GM23338 (cell line): ENCODE measurements at regions not wholly inside any gene's neighbourhood (a gene's known extent, or its start where the extent isn't known, plus 50 kb on each side); places are given as distances from the start of the nearest gene placed in this dataset.

ENCODE experiments used
- CREB1 ChIP-seq: fragments of 250-450 bp; sonication (Bioruptor Pico); IDR thresholded peaks from 2 replicates; pipeline ENCODE4 v1.5.0; 2020; ENCODE audit warnings: low read depth, mild to moderate bottlenecking, moderate library complexity
- EZH2 ChIP-seq: fragments of 200-600 bp; sonication (generic); IDR thresholded peaks from one replicate; pipeline ENCODE4 v1.8.0; 2017; ENCODE audit warnings: antibody characterized with exemption, mild to moderate bottlenecking, low read depth; ENCODE audit not compliant: unreplicated experiment
- EZH2phosphoT487 ChIP-seq: fragments of 200-600 bp; sonication (generic); IDR thresholded peaks from one replicate; pipeline ENCODE4 v1.8.1; 2018; ENCODE audit warnings: antibody characterized with exemption; ENCODE audit not compliant: unreplicated experiment
- JUNB ChIP-seq: IDR thresholded peaks from one replicate; pipeline ENCODE4 v1.6.1; 2016; ENCODE audit warnings: antibody characterized with exemption; ENCODE audit not compliant: unreplicated experiment
- NANOG ChIP-seq: IDR thresholded peaks from 2 replicates; pipeline ENCODE4 v1.6.1; 2016; ENCODE audit warnings: antibody characterized with exemption, borderline replicate concordance
- POLR2AphosphoS5 ChIP-seq: IDR thresholded peaks from 2 replicates; pipeline ENCODE4 v1.6.1; 2016; ENCODE audit warnings: antibody characterized with exemption, low read depth
- ZNF331 ChIP-seq: fragments of 250-450 bp; sonication (Bioruptor Pico); IDR thresholded peaks from 2 replicates; pipeline ENCODE4 v1.5.0; 2020; ENCODE audit warnings: low read depth, mild to moderate bottlenecking, moderate library complexity
- TF ChIP-seq, protein P1 (sequence below), 2 experiments: fragments of 200-600 bp in 1 of 2; sonication (generic) in 1 of 2; conservative IDR thresholded peaks; 2 replicates each; pipeline versions ENCODE4 v1.5.1 to v1.6.1; 2016 to 2017; ENCODE audit warnings: antibody characterized with exemption in 2 of 2, low read depth in 2 of 2, mild to moderate bottlenecking in 2 of 2, moderate library complexity in 1 of 2
- TF ChIP-seq, protein P2 (sequence below): IDR thresholded peaks from one replicate; pipeline ENCODE4 v1.6.1; 2018; ENCODE audit warnings: antibody characterized with exemption; ENCODE audit not compliant: unreplicated experiment
- TF ChIP-seq, protein P3 (sequence below): IDR thresholded peaks from 2 replicates; pipeline ENCODE4 v1.6.1; 2016; ENCODE audit warnings: antibody characterized with exemption

DNA sequence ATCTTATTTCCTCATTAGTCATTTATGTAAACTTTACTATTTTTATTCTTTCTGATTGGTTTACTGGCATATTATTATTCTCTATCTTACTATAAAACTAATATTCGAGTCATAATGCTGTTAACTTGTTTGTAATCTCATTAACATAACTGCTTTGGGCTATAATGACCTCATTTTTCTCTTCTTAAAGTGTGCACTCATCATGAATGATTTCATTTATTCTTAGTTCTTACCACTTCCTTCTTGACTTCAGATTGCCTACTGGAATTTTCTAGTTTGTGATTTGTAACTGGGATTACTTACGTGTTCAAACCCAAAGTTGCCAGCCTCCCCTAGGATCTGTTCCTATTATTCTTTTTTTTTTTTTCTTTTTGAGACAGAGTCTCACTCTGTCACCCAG, 91.8 kb upstream of the TNFAIP3 start:
- TF ChIP-seq, protein P1, sequence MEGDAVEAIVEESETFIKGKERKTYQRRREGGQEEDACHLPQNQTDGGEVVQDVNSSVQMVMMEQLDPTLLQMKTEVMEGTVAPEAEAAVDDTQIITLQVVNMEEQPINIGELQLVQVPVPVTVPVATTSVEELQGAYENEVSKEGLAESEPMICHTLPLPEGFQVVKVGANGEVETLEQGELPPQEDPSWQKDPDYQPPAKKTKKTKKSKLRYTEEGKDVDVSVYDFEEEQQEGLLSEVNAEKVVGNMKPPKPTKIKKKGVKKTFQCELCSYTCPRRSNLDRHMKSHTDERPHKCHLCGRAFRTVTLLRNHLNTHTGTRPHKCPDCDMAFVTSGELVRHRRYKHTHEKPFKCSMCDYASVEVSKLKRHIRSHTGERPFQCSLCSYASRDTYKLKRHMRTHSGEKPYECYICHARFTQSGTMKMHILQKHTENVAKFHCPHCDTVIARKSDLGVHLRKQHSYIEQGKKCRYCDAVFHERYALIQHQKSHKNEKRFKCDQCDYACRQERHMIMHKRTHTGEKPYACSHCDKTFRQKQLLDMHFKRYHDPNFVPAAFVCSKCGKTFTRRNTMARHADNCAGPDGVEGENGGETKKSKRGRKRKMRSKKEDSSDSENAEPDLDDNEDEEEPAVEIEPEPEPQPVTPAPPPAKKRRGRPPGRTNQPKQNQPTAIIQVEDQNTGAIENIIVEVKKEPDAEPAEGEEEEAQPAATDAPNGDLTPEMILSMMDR (conservative IDR thresholded peaks at IDR 0.05; ENCODE audit: low read depth in 2 of 2): no peak
- TF ChIP-seq JUNB (no peak), POLR2AphosphoS5 (no peak), EZH2 (no peak), EZH2phosphoT487 (no peak), CREB1 (no peak), NANOG (no peak), ZNF331 (CRISPR knock-in tag) (no peak)
- TF ChIP-seq, protein P2, sequence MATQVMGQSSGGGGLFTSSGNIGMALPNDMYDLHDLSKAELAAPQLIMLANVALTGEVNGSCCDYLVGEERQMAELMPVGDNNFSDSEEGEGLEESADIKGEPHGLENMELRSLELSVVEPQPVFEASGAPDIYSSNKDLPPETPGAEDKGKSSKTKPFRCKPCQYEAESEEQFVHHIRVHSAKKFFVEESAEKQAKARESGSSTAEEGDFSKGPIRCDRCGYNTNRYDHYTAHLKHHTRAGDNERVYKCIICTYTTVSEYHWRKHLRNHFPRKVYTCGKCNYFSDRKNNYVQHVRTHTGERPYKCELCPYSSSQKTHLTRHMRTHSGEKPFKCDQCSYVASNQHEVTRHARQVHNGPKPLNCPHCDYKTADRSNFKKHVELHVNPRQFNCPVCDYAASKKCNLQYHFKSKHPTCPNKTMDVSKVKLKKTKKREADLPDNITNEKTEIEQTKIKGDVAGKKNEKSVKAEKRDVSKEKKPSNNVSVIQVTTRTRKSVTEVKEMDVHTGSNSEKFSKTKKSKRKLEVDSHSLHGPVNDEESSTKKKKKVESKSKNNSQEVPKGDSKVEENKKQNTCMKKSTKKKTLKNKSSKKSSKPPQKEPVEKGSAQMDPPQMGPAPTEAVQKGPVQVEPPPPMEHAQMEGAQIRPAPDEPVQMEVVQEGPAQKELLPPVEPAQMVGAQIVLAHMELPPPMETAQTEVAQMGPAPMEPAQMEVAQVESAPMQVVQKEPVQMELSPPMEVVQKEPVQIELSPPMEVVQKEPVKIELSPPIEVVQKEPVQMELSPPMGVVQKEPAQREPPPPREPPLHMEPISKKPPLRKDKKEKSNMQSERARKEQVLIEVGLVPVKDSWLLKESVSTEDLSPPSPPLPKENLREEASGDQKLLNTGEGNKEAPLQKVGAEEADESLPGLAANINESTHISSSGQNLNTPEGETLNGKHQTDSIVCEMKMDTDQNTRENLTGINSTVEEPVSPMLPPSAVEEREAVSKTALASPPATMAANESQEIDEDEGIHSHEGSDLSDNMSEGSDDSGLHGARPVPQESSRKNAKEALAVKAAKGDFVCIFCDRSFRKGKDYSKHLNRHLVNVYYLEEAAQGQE: no peak
- TF ChIP-seq, protein P3, sequence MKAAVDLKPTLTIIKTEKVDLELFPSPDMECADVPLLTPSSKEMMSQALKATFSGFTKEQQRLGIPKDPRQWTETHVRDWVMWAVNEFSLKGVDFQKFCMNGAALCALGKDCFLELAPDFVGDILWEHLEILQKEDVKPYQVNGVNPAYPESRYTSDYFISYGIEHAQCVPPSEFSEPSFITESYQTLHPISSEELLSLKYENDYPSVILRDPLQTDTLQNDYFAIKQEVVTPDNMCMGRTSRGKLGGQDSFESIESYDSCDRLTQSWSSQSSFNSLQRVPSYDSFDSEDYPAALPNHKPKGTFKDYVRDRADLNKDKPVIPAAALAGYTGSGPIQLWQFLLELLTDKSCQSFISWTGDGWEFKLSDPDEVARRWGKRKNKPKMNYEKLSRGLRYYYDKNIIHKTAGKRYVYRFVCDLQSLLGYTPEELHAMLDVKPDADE: no peak
